GM23338 (cell line): ENCODE measurements at regions not wholly inside any gene's neighbourhood (a gene's known extent, or its start where the extent isn't known, plus 50 kb on each side); places are given as distances from the start of the nearest gene placed in this dataset.

Experiments used
- ATAC-seq: fragments of 200-7000 bp; cut with Tn5 transposase; 3 replicates; pipeline ENCODE4 v1.9.1; 2020
- DNase-seq: peaks from one replicate; pipeline ENCODE4 v3.0.0-alpha.2; 2015; ENCODE audit warnings: low spot score
- H2AFZ ChIP-seq: fragments of 200-600 bp; sonication (generic); 2 replicates; pipeline ENCODE4 v1.8.0; 2016; ENCODE audit warnings: antibody characterized with exemption, mild to moderate bottlenecking, moderate library complexity
- H3F3A ChIP-seq: fragments of 200-600 bp; sonication (generic); replicated peaks from 2 replicates; pipeline ENCODE4 v1.8.0; 2017; ENCODE audit warnings: antibody characterized with exemption, mixed run types, low read depth
- H3K27ac ChIP-seq: fragments of 200-600 bp; sonication (generic); 2 replicates; pipeline ENCODE4 v1.6.1; 2016; ENCODE audit warnings: low read depth
- H3K27me3 ChIP-seq: fragments of 200-600 bp; sonication (generic); 2 replicates; pipeline ENCODE4 v1.8.0; 2016; ENCODE audit warnings: mild to moderate bottlenecking, mixed run types, moderate library complexity; ENCODE audit not compliant: insufficient read depth
- H3K36me3 ChIP-seq: fragments of 200-600 bp; sonication (generic); 2 replicates; pipeline ENCODE4 v1.8.0; 2016; ENCODE audit warnings: mild to moderate bottlenecking; ENCODE audit not compliant: insufficient read depth
- H3K4me1 ChIP-seq: fragments of 200-600 bp; sonication (generic); 2 replicates; pipeline ENCODE4 v1.8.0; 2016; ENCODE audit warnings: mild to moderate bottlenecking, moderate library complexity; ENCODE audit not compliant: insufficient read depth
- H3K4me2 ChIP-seq: fragments of 200-600 bp; sonication (generic); 2 replicates; pipeline ENCODE4 v1.7.1; 2017; ENCODE audit warnings: mixed run types
- H3K4me3 ChIP-seq: fragments of 200-600 bp; sonication (generic); 2 replicates; pipeline ENCODE4 v1.6.1; 2016; ENCODE audit warnings: mixed run types
- H3K79me2 ChIP-seq: fragments of 200-600 bp; sonication (generic); replicated peaks from 2 replicates; pipeline ENCODE4 v1.8.0; 2017; ENCODE audit warnings: mild to moderate bottlenecking; ENCODE audit not compliant: insufficient read depth
- H3K9me2 ChIP-seq: fragments of 200-600 bp; sonication (generic); 2 replicates; pipeline ENCODE4 v1.8.0; 2017; ENCODE audit not compliant: insufficient read depth
- H4K20me1 ChIP-seq: fragments of 200-600 bp; sonication (generic); replicated peaks from 2 replicates; pipeline ENCODE4 v1.8.0; 2017; ENCODE audit warnings: mild to moderate bottlenecking; ENCODE audit not compliant: insufficient read depth
- H3K27ac Mint-ChIP-seq: 2 replicates; pipeline ENCODE4 v1.8.0; 2020; ENCODE audit warnings: inconsistent platforms, mild to moderate bottlenecking, moderate library complexity, mixed read lengths
- H3K27me3 Mint-ChIP-seq: 3 replicates; pipeline ENCODE4 v1.8.0; 2022; ENCODE audit warnings: low read depth, mild to moderate bottlenecking, moderate library complexity, mixed read lengths, inconsistent platforms; ENCODE audit not compliant: insufficient read depth, poor library complexity
- H3K36me3 Mint-ChIP-seq: 3 replicates; pipeline ENCODE4 v1.8.0; 2021; ENCODE audit warnings: low read depth, mild to moderate bottlenecking, inconsistent platforms, moderate library complexity, mixed read lengths
- H3K4me1 Mint-ChIP-seq: 3 replicates; pipeline ENCODE4 v1.8.0; 2020; ENCODE audit warnings: mild to moderate bottlenecking, inconsistent platforms, mixed read lengths
- H3K4me3 Mint-ChIP-seq: 3 replicates; pipeline ENCODE4 v1.8.0; 2021; ENCODE audit warnings: moderate library complexity, mild to moderate bottlenecking, inconsistent platforms, mixed read lengths
- H3K9me3 Mint-ChIP-seq: 3 replicates; pipeline ENCODE4 v1.8.0; 2020; ENCODE audit warnings: moderate library complexity, mild to moderate bottlenecking, inconsistent platforms, mixed read lengths
- CREB1 ChIP-seq: fragments of 250-450 bp; sonication (Bioruptor Pico); IDR thresholded peaks from 2 replicates; pipeline ENCODE4 v1.5.0; 2020; ENCODE audit warnings: low read depth, mild to moderate bottlenecking, moderate library complexity
- JUNB ChIP-seq: IDR thresholded peaks from one replicate; pipeline ENCODE4 v1.6.1; 2016; ENCODE audit warnings: antibody characterized with exemption; ENCODE audit not compliant: unreplicated experiment
- NANOG ChIP-seq: IDR thresholded peaks from 2 replicates; pipeline ENCODE4 v1.6.1; 2016; ENCODE audit warnings: antibody characterized with exemption, borderline replicate concordance
- POLR2AphosphoS5 ChIP-seq: IDR thresholded peaks from 2 replicates; pipeline ENCODE4 v1.6.1; 2016; ENCODE audit warnings: antibody characterized with exemption, low read depth
- STAT1 ChIP-seq: IDR thresholded peaks from one replicate; pipeline ENCODE4 v1.6.1; 2016; ENCODE audit warnings: antibody characterized with exemption; ENCODE audit not compliant: unreplicated experiment
- ZNF114 ChIP-seq: fragments of 250-450 bp; sonication (Bioruptor Pico); IDR thresholded peaks from 2 replicates; pipeline ENCODE4 v1.5.0; 2020; ENCODE audit warnings: mild to moderate bottlenecking, moderate library complexity
- ZNF331 ChIP-seq: fragments of 250-450 bp; sonication (Bioruptor Pico); IDR thresholded peaks from 2 replicates; pipeline ENCODE4 v1.5.0; 2020; ENCODE audit warnings: low read depth, mild to moderate bottlenecking, moderate library complexity
- TF ChIP-seq, protein P1 (sequence below): fragments of 250-450 bp; sonication (Bioruptor Pico); IDR thresholded peaks from 2 replicates; pipeline ENCODE4 v1.5.0; 2020; ENCODE audit warnings: mild to moderate bottlenecking, moderate library complexity
- TF ChIP-seq, protein P2 (sequence below), 2 experiments: fragments of 200-600 bp in 1 of 2; sonication (generic) in 1 of 2; conservative IDR thresholded peaks; 2 replicates each; pipeline versions ENCODE4 v1.5.1 to v1.6.1; 2016 to 2017; ENCODE audit warnings: antibody characterized with exemption in 2 of 2, low read depth in 2 of 2, mild to moderate bottlenecking in 2 of 2, moderate library complexity in 1 of 2

DNA sequence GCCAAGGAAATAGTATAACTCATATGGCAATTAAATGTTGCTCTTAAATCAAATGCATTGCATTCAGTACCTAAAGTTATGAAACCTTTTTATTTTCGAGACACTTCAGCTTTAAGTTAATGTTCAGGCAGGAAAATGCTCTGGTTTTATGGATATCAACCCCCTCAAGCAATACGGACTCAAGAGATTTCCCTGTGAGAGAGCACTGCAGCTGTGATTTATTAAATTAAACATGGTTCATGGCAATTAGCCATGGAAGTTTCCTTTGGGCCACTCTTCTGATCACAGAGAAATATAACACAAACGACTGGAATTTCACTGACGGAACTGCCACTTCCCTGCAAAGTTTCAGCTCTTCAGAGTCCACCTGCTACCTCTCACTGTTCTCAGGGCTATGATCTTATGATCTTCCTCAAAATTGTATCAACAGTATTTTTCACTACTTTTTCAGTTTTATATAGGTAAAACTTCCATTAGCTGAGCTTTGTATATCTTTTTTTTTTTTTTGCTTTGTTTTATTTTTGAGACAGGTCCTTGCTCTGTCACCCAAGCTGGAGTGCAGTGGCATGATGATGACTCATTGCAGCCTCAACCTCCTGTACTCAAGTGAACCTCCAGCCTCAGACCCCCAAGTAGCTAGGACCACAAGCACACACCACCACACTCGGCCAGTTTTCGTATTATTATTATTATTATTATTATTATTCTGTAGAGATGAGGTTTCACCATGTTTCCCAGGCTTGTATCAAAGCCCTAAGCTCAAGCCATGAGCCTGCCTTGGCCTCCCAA lies 923.1 kb upstream of the TMPRSS15 start:
- DNase-seq, result no peak

DNA sequence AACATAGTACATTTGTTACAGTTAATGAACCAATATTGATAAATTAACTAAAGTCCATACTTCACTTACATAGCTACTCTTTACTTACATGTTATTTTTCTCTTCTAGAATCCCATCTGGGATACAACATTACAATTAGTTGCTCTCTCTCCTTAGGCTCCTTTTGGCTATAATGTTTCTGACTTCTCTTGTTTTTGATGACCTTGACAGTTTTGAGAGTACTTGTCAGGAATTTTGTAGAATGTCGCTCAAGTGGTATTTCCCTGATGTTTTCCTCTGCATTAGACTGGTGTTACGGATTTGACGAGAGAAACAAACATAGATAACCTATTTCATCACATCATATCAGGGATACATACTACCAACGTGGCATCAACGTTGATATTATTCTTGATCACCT lies 925.4 kb upstream of the TMPRSS15 start:
- Histone ChIP-seq H3K79me2 (no peaks in the 10 kb centered on the region), H3K9me2 (no peaks in the 10 kb centered on the region), H3F3A (no peaks in the 10 kb centered on the region), H2AFZ (no peak overlapping the region), H3K36me3 (peaks cover 10% of the 10 kb centered on the region; the same call in 1 of the 2 replicates), H3K4me1 (no peaks in the 10 kb centered on the region), H3K27ac (no peak overlapping the region), H3K27me3 (no peaks in the 10 kb centered on the region), H3K4me2 (no peak overlapping the region), H4K20me1 (no peaks in the 10 kb centered on the region), H3K4me3 (no peak overlapping the region)
- Mint-ChIP-seq H3K4me3 (no peak overlapping the region), H3K9me3 (peaks cover 22% of the 10 kb centered on the region), H3K27ac (no peak overlapping the region), H3K27me3 (peaks cover 2% of the 10 kb centered on the region), H3K36me3 (peaks cover 19% of the 10 kb centered on the region; the same call in 2 of the 3 replicates), H3K4me1 (no peaks in the 10 kb centered on the region)
- DNase-seq (no peak), ATAC-seq (no peak)
- TF ChIP-seq, protein P1, sequence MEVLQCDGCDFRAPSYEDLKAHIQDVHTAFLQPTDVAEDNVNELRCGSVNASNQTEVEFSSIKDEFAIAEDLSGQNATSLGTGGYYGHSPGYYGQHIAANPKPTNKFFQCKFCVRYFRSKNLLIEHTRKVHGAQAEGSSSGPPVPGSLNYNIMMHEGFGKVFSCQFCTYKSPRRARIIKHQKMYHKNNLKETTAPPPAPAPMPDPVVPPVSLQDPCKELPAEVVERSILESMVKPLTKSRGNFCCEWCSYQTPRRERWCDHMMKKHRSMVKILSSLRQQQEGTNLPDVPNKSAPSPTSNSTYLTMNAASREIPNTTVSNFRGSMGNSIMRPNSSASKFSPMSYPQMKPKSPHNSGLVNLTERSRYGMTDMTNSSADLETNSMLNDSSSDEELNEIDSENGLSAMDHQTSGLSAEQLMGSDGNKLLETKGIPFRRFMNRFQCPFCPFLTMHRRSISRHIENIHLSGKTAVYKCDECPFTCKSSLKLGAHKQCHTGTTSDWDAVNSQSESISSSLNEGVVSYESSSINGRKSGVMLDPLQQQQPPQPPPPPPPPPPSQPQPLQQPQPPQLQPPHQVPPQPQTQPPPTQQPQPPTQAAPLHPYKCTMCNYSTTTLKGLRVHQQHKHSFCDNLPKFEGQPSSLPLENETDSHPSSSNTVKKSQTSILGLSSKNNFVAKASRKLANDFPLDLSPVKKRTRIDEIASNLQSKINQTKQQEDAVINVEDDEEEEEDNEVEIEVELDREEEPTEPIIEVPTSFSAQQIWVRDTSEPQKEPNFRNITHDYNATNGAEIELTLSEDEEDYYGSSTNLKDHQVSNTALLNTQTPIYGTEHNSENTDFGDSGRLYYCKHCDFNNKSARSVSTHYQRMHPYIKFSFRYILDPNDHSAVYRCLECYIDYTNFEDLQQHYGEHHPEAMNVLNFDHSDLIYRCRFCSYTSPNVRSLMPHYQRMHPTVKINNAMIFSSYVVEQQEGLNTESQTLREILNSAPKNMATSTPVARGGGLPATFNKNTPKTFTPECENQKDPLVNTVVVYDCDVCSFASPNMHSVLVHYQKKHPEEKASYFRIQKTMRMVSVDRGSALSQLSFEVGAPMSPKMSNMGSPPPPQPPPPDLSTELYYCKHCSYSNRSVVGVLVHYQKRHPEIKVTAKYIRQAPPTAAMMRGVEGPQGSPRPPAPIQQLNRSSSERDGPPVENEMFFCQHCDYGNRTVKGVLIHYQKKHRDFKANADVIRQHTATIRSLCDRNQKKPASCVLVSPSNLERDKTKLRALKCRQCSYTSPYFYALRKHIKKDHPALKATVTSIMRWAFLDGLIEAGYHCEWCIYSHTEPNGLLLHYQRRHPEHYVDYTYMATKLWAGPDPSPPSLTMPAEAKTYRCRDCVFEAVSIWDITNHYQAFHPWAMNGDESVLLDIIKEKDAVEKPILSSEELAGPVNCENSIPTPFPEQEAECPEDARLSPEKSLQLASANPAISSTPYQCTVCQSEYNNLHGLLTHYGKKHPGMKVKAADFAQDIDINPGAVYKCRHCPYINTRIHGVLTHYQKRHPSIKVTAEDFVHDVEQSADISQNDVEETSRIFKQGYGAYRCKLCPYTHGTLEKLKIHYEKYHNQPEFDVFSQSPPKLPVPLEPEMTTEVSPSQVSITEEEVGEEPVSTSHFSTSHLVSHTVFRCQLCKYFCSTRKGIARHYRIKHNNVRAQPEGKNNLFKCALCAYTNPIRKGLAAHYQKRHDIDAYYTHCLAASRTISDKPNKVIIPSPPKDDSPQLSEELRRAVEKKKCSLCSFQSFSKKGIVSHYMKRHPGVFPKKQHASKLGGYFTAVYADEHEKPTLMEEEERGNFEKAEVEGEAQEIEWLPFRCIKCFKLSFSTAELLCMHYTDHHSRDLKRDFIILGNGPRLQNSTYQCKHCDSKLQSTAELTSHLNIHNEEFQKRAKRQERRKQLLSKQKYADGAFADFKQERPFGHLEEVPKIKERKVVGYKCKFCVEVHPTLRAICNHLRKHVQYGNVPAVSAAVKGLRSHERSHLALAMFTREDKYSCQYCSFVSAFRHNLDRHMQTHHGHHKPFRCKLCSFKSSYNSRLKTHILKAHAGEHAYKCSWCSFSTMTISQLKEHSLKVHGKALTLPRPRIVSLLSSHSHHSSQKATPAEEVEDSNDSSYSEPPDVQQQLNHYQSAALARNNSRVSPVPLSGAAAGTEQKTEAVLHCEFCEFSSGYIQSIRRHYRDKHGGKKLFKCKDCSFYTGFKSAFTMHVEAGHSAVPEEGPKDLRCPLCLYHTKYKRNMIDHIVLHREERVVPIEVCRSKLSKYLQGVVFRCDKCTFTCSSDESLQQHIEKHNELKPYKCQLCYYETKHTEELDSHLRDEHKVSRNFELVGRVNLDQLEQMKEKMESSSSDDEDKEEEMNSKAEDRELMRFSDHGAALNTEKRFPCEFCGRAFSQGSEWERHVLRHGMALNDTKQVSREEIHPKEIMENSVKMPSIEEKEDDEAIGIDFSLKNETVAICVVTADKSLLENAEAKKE, result no peak
- TF ChIP-seq CREB1 (CRISPR knock-in tag) (no peak), NANOG (no peak), JUNB (no peak), STAT1 (no peak)

More for the DNA sequence above, 923.1 kb upstream of the TMPRSS15 start:
- no peaks in the 10 kb centered on the region for H3K79me2 ChIP-seq
- Mint-ChIP-seq H3K36me3 (peaks cover 3% of the 10 kb centered on the region; the same call in 2 of the 3 replicates), H3K4me3 (no peak overlapping the region), H3K27me3 (no peaks in the 10 kb centered on the region), H3K9me3 (peaks cover 6% of the 10 kb centered on the region; the same call in 2 of the 3 replicates), H3K4me1 (peaks cover under 1% of the 10 kb centered on the region; the same call in 1 of the 3 replicates), H3K27ac (0 out of 2 replicates have a peak overlapping the region, but pooled peaks have one; percentile 48)
- H3K27me3 ChIP-seq, result no peaks in the 10 kb centered on the region
- no peaks in the 10 kb centered on the region for H3F3A ChIP-seq
- no peak overlapping the region for H3K4me2 ChIP-seq
- no peaks in the 10 kb centered on the region for H3K4me1 ChIP-seq
- no peaks in the 10 kb centered on the region for H3K9me2 ChIP-seq
- no peak overlapping the region for H3K27ac ChIP-seq
- no peak for TF ChIP-seq NANOG
- no peak for TF ChIP-seq ZNF331
- no peak for TF ChIP-seq CREB1 (CRISPR knock-in tag)
- TF ChIP-seq POLR2AphosphoS5, result no peak
- no peak for TF ChIP-seq ZNF114 (CRISPR knock-in tag)
- TF ChIP-seq, protein P2, sequence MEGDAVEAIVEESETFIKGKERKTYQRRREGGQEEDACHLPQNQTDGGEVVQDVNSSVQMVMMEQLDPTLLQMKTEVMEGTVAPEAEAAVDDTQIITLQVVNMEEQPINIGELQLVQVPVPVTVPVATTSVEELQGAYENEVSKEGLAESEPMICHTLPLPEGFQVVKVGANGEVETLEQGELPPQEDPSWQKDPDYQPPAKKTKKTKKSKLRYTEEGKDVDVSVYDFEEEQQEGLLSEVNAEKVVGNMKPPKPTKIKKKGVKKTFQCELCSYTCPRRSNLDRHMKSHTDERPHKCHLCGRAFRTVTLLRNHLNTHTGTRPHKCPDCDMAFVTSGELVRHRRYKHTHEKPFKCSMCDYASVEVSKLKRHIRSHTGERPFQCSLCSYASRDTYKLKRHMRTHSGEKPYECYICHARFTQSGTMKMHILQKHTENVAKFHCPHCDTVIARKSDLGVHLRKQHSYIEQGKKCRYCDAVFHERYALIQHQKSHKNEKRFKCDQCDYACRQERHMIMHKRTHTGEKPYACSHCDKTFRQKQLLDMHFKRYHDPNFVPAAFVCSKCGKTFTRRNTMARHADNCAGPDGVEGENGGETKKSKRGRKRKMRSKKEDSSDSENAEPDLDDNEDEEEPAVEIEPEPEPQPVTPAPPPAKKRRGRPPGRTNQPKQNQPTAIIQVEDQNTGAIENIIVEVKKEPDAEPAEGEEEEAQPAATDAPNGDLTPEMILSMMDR (conservative IDR thresholded peaks at IDR 0.05; ENCODE audit: low read depth in 2 of 2), result no peak
- H4K20me1 ChIP-seq, result no peaks in the 10 kb centered on the region
- ATAC-seq, result no peak
- H2AFZ ChIP-seq, result no peak overlapping the region
- peaks cover 2% of the 10 kb centered on the region; the same call in 1 of the 2 replicates for H3K36me3 ChIP-seq
- H3K4me3 ChIP-seq, result no peak overlapping the region
